Brain microvascular endothelial cell (primary cell): ENCODE measurements at regions not wholly inside any gene's neighbourhood (a gene's known extent, or its start where the extent isn't known, plus 50 kb on each side); places are given as distances from the start of the nearest gene placed in this dataset.

Source experiments
- DNase-seq: peaks from one replicate; pipeline ENCODE4 v3.0.0-alpha.2; 2020
- H3K27ac ChIP-seq: fragments of 250-450 bp; sonication (Bioruptor Pico); 2 replicates; pipeline ENCODE4 v1.5.1; 2020; ENCODE audit warnings: mild to moderate bottlenecking, moderate library complexity
- H3K27me3 ChIP-seq: fragments of 250-450 bp; sonication (Bioruptor Pico); replicated peaks from 2 replicates; pipeline ENCODE4 v1.5.1; 2020; ENCODE audit warnings: mild to moderate bottlenecking
- H3K36me3 ChIP-seq: fragments of 250-450 bp; sonication (Bioruptor Pico); replicated peaks from 2 replicates; pipeline ENCODE4 v1.5.1; 2020; ENCODE audit warnings: mild to moderate bottlenecking
- H3K4me3 ChIP-seq: 2 replicates; pipeline ENCODE4 v1.5.1; 2011; ENCODE audit warnings: low read depth, mild to moderate bottlenecking, control low read depth, low read length, moderate library complexity
- in situ Hi-C: cut with HindIII; loops from 2 replicates; pipeline ENCODE4 v1.10.0; 2017; ENCODE audit warnings: low sequenced_read_pairs, low pct_ligation_motif_present
- TF ChIP-seq, protein P1 (sequence below): IDR thresholded peaks from 2 replicates; pipeline ENCODE4 v1.5.1; 2011; ENCODE audit warnings: low read depth, mild to moderate bottlenecking, moderate library complexity, low read length, control low read depth, inconsistent platforms; ENCODE audit errors: missing control alignments

DNA sequence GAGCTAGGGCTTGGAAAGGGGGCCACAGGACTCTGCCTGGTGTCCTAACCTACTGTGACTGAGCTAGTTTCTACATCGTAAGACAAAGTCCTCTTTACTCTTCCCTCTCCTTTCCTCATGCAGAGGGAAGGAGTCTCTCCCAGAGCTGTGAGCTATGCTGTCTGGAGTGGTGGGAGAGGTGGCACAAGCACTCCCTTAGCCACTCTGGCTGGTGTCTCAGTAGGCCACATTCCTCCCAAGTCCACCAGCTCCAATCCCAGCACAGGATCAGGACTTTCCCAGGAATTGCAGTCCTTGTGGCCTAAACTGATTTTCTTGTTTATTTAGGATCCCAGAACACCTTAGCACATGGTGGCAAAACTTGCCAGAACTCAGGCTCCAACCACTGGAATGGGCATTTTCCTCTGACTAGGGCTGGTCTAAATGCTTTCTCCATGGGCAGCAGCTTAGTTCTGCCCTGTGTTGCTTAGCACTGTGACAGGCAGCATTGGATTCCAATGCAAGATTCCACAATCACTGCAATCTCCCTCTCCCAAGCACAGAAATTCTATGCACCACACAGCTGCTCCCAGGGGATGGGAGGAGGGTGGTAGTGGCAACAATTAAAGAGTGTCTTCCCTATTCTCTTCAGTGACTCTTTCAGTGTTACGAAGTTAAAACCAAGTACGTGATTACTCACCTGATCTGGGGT is 733.3 kb downstream of the HACE1 start:
- Histone ChIP-seq H3K27ac (no peak overlapping the region), H3K4me3 (no peak overlapping the region), H3K36me3 (no peaks in the 10 kb centered on the region), H3K27me3 (no peaks in the 10 kb centered on the region)
- in situ Hi-C loops: no loop called here
- no peak for DNase-seq
- TF ChIP-seq, protein P1, sequence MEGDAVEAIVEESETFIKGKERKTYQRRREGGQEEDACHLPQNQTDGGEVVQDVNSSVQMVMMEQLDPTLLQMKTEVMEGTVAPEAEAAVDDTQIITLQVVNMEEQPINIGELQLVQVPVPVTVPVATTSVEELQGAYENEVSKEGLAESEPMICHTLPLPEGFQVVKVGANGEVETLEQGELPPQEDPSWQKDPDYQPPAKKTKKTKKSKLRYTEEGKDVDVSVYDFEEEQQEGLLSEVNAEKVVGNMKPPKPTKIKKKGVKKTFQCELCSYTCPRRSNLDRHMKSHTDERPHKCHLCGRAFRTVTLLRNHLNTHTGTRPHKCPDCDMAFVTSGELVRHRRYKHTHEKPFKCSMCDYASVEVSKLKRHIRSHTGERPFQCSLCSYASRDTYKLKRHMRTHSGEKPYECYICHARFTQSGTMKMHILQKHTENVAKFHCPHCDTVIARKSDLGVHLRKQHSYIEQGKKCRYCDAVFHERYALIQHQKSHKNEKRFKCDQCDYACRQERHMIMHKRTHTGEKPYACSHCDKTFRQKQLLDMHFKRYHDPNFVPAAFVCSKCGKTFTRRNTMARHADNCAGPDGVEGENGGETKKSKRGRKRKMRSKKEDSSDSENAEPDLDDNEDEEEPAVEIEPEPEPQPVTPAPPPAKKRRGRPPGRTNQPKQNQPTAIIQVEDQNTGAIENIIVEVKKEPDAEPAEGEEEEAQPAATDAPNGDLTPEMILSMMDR: no peak

DNA sequence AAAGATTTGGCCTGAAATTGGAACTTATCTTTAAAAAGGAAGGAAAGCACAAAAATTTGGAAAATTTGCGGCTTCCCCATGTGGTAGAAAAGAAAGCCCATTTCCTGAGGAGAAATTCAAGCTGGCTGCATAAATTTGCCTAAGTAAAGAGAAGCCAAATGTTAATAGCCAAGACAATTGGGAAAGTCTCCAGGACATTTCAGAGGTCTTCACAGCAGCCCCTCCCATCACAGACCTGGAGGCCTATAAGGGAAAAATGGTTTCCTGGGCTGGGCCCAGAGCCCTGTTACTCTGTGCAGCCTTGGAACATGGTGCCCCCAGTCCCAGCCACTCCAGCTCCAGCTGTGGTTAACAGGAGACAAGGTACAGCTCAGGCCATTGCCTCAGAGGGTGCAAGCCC is 736.5 kb downstream of the HACE1 start:
- TF ChIP-seq, protein P1: no peak
- Histone ChIP-seq H3K36me3 (no peaks in the 10 kb centered on the region), H3K4me3 (no peak overlapping the region), H3K27ac (no peak overlapping the region), H3K27me3 (no peaks in the 10 kb centered on the region)
- DNase-seq: no peak
- in situ Hi-C loops: no loop called here

DNA sequence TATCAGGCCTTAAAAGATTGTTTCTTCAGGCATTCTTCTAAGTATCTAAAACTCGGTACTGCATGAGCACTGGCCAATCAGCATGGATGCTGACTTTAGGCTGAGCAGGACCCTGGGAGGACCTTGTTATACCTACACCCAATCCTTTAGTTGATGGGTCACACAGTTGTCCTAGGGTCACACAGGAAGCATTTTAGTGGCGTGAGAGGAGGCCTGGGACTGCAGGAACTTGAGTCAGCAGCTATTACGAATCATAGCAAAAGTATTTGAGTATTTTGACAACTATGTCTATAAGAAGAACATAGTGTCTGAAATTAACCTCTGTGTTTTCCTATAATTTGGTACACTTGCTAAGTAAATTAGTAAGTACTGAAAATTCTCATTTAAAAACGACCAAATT is 741.4 kb downstream of the HACE1 start:
- H3K27me3 ChIP-seq: no peaks in the 10 kb centered on the region
- TF ChIP-seq, protein P1: no peak
- peak overlapping the region; percentile 94 for H3K27ac ChIP-seq
- DNase-seq: peak; percentile 92
- in situ Hi-C loops: no loop called here
- H3K4me3 ChIP-seq: no peak overlapping the region
- H3K36me3 ChIP-seq: no peaks in the 10 kb centered on the region

DNA sequence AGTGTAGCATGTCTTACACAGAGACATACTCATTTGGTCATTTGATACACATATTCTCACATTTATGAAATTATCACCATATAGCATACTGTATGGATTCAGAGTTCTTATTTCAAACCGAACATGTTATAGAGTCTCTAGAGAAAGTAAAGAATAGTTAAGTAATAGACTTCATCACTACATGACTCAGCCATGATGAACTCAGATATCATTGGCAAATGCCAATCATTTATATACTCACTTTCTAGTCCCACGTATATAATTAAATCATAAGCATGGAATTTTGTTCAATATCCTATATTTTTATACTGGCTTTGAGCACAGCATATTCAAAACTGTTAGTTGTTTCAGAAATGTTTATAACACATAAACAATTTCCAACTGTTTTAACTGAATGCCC is 749.9 kb downstream of the HACE1 start:
- H3K27ac ChIP-seq: no peak overlapping the region
- H3K36me3 ChIP-seq: no peaks in the 10 kb centered on the region
- no peak overlapping the region for H3K4me3 ChIP-seq
- no peak for DNase-seq
- H3K27me3 ChIP-seq: no peaks in the 10 kb centered on the region
- TF ChIP-seq, protein P1: no peak
- in situ Hi-C loops: no loop called here

DNA sequence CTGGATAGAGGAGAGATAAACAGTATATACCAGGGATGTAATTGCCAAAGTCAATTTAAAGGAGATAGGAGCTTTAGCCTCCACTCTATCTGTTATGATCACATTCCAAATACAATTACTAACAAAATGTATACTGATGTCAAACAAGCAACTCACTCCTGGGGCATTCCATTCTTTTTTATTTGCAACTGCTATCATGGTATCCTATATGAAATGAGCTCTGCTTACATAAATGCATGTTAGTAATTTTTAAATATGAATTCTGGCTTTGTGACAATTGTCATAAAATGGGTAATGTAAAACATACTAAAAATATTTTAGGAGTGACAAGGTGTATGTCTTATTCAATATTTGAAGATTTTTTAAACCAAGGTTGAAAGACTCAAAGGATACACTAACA is 751.1 kb downstream of the HACE1 start:
- Histone ChIP-seq H3K27me3 (no peaks in the 10 kb centered on the region), H3K27ac (no peak overlapping the region), H3K4me3 (no peak overlapping the region), H3K36me3 (no peaks in the 10 kb centered on the region)
- in situ Hi-C loops: no loop called here
- no peak for DNase-seq
- TF ChIP-seq, protein P1: no peak
